Activated B cell treated with CpG ODN at 0.5 μM for 24 hours (primary cell): ENCODE measurements at regions not wholly inside any gene's neighbourhood (a gene's known extent, or its start where the extent isn't known, plus 50 kb on each side); places are given as distances from the start of the nearest gene placed in this dataset.

Experiments used
- ATAC-seq: fragments of 200-7000 bp; cut with Tn5 transposase; one replicate; pipeline ENCODE4 v1.10.0; 2021; ENCODE audit warnings: low read depth, mild to moderate bottlenecking, moderate library complexity
- CTCF ChIA-PET: fragments of 350-600 bp; sonication (Branson Sonifier 250); formaldehyde crosslinking; loops from one replicate; lab custom pipeline; 2021; ENCODE audit warnings: antibody characterized with exemption; lab: Charles Lee
- POLR2A ChIA-PET: fragments of 350-600 bp; sonication (Branson Sonifier 250); formaldehyde crosslinking; loops from one replicate; lab custom pipeline; 2021; ENCODE audit warnings: antibody characterized with exemption; lab: Charles Lee
- DNase-seq: peaks from one replicate; pipeline ENCODE4 v3.0.0; 2022
- H3K27ac Mint-ChIP-seq: one replicate; pipeline ENCODE4 v1.8.0; 2020; ENCODE audit warnings: mixed read lengths
- H3K27me3 Mint-ChIP-seq: one replicate; pipeline ENCODE4 v1.8.0; 2021; ENCODE audit warnings: mixed read lengths
- H3K36me3 Mint-ChIP-seq: one replicate; pipeline ENCODE4 v1.8.0; 2021; ENCODE audit warnings: low read depth, mixed read lengths
- H3K4me1 Mint-ChIP-seq: one replicate; pipeline ENCODE4 v1.8.0; 2021; ENCODE audit warnings: mixed read lengths
- H3K4me3 Mint-ChIP-seq: one replicate; pipeline ENCODE4 v1.8.0; 2020; ENCODE audit warnings: mild to moderate bottlenecking, mixed read lengths
- H3K9me3 Mint-ChIP-seq: one replicate; pipeline ENCODE4 v1.8.0; 2020; ENCODE audit warnings: mixed read lengths
- intact Hi-C: fragments of 100-400 bp; cut with micrococcal nuclease; formaldehyde crosslinking; loops from one replicate; pipeline ENCODE4 v1.15.1; 2024
- TF ChIP-seq, protein P1 (sequence below): fragments of 200-600 bp; IDR thresholded peaks from one replicate; pipeline ENCODE4 v1.8.0; 2022; ENCODE audit warnings: antibody characterized with exemption, mild to moderate bottlenecking

DNA sequence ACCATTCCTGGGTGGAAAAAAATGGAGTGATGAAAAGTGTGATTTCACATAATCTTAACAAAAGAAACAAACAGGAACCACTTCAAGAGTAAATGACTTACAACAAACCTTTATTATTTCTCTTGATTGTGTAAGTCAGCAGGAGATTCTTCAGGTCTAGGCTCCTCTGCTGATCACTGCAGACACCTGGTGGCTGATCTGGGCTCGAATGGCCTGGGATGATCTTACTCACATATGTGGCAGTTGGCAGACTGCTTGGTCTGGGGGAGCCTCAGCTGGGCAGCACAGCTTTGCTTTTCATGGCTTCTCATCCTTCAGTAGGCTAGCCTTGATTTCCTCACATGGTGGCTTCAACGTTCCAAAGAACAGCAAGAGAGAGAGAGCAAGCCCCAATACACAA lies 215.4 kb upstream of the PRICKLE1 start:
- Mint-ChIP-seq H3K4me1 (no peaks in the 10 kb centered on the region), H3K27ac (no peak overlapping the region), H3K36me3 (no peaks in the 10 kb centered on the region), H3K27me3 (no peaks in the 10 kb centered on the region), H3K4me3 (no peak overlapping the region), H3K9me3 (no peaks in the 10 kb centered on the region)
- CTCF ChIA-PET = no interaction called here
- TF ChIP-seq, protein P1, sequence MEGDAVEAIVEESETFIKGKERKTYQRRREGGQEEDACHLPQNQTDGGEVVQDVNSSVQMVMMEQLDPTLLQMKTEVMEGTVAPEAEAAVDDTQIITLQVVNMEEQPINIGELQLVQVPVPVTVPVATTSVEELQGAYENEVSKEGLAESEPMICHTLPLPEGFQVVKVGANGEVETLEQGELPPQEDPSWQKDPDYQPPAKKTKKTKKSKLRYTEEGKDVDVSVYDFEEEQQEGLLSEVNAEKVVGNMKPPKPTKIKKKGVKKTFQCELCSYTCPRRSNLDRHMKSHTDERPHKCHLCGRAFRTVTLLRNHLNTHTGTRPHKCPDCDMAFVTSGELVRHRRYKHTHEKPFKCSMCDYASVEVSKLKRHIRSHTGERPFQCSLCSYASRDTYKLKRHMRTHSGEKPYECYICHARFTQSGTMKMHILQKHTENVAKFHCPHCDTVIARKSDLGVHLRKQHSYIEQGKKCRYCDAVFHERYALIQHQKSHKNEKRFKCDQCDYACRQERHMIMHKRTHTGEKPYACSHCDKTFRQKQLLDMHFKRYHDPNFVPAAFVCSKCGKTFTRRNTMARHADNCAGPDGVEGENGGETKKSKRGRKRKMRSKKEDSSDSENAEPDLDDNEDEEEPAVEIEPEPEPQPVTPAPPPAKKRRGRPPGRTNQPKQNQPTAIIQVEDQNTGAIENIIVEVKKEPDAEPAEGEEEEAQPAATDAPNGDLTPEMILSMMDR = no peak
- POLR2A ChIA-PET = no interaction called here
- ATAC-seq (no peak), DNase-seq (no peak)
- intact Hi-C loops = no loop called here

DNA sequence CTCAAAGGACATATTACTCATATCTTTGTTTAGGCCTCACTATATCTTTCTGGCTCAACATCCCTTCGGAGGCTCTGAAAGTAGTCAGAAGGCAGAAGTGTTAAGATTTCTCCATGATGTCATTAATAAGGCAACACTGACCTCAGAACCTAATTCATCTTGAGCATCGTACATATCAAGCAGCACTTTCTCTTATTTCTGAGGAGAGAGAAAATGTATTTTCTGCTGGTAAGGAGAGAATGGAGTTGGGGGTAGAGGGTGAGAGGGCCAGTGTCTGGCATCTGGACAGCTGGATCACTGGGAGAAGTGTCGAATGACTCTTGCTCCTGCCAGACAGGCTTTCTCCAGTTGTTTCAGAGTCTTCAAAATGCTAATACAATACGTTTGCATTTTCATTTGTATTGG lies 213.2 kb upstream of the PRICKLE1 start:
- no peak overlapping the region for H3K27ac Mint-ChIP-seq
- H3K36me3 Mint-ChIP-seq = no peaks in the 10 kb centered on the region
- no peak for ATAC-seq
- H3K4me1 Mint-ChIP-seq = no peaks in the 10 kb centered on the region
- no peak for DNase-seq
- ChIA-PET POLR2A (no interaction called here), CTCF (no interaction called here)
- no peak overlapping the region for H3K4me3 Mint-ChIP-seq
- TF ChIP-seq, protein P1 = no peak
- no peaks in the 10 kb centered on the region for H3K9me3 Mint-ChIP-seq
- intact Hi-C loops = no loop called here
- no peaks in the 10 kb centered on the region for H3K27me3 Mint-ChIP-seq

DNA sequence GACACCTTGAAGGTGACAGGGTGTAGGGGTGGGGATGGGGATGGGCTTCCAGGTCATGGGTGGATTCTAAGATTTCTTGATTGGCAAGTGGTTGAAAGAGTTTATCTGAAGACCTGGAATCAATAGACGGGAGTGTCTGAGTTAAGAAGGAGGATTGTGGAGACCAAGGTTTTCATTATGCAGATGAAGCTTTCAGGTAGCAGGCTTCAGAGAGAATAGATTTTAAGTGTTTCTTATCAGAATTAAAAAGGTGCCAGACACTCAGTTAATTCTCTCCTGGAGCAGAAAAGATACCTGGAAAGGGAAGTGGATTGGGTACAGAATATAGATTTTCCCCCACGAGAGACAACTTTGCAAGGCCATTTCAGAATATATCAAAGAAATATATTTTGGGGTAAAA lies 211.7 kb upstream of the PRICKLE1 start:
- H3K9me3 Mint-ChIP-seq = no peaks in the 10 kb centered on the region
- CTCF ChIA-PET = no interaction called here
- no peaks in the 10 kb centered on the region for H3K36me3 Mint-ChIP-seq
- DNase-seq (no peak), ATAC-seq (no peak)
- H3K27ac Mint-ChIP-seq = no peak overlapping the region
- intact Hi-C loops = no loop called here
- H3K4me3 Mint-ChIP-seq = no peak overlapping the region
- TF ChIP-seq, protein P1 = no peak
- no peaks in the 10 kb centered on the region for H3K27me3 Mint-ChIP-seq
- POLR2A ChIA-PET = no interaction called here
- no peaks in the 10 kb centered on the region for H3K4me1 Mint-ChIP-seq

DNA sequence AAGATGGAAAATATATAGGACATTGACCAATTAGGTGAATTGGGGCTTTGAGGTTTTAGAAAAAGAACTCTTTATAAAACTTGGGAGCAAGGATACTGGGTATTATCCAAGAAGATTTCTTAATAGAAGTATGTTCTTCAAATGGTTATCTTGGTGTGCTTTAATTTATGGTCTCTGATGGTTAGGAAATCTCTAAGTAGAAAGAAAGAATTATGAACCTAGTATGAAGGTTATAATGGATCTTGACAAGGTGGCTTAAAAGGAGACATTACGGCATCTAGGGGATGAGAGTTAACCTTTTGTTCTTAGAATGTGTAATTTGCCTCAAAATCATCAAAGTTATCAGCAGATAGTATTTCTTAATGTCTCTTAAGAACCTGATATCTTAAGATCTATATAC lies 210.4 kb upstream of the PRICKLE1 start:
- DNase-seq (no peak), ATAC-seq (no peak)
- ChIA-PET POLR2A (no interaction called here), CTCF (no interaction called here)
- Mint-ChIP-seq H3K36me3 (no peaks in the 10 kb centered on the region), H3K27ac (no peak overlapping the region), H3K4me3 (no peak overlapping the region), H3K4me1 (no peaks in the 10 kb centered on the region), H3K9me3 (no peaks in the 10 kb centered on the region), H3K27me3 (no peaks in the 10 kb centered on the region)
- TF ChIP-seq, protein P1 = no peak
- intact Hi-C loops = no loop called here

DNA sequence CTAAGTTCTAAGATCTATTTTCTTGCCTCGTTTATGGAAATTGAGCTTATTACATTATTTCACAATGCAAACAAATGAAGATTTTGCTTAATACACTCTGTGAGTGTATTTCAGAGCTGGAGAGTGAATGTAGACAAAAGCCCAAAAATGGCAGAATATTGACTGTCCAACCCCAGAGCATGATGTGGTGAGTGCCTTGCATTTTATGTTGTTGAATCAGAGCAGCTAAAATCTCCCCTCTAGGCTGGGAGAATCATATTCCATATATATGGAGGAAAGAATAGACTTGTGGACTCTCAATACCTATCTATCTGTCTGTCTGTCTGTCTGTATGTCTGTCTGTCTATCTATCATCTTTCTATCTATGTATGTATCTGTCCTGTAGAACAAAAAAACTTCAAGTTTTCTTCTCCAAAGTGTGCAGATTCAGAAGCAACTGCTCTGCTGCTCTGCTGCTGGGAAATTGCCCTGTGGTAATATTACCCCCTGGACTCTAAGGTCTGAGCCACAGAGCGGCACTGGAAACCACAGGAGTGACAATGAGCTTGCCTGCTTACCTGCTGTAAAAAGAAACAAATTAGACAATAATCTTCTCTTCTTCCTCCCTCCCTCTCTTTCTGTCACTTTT lies 209.4 kb upstream of the PRICKLE1 start:
- ChIA-PET CTCF (no interaction called here), POLR2A (no interaction called here)
- Mint-ChIP-seq H3K9me3 (no peaks in the 10 kb centered on the region), H3K4me1 (no peaks in the 10 kb centered on the region), H3K36me3 (no peaks in the 10 kb centered on the region), H3K27me3 (no peaks in the 10 kb centered on the region), H3K27ac (no peak overlapping the region), H3K4me3 (no peak overlapping the region)
- intact Hi-C loops = no loop called here
- ATAC-seq (no peak), DNase-seq (no peak)
- TF ChIP-seq, protein P1 = no peak
